C1 segment of cervical spinal cord (tissue), 14 donors: ENCODE measurements at regions not wholly inside any gene's neighbourhood (a gene's known extent, or its start where the extent isn't known, plus 50 kb on each side); places are given as distances from the start of the nearest gene placed in this dataset.
A peak's percentile ranks its signal among the peaks of the same experiment; 100 is the strongest.

Experiments
- DNase-seq, 14 donors: peaks; one replicate each; lab custom pipeline; 2025; lab: John Stamatoyannopoulos, UW

DNA sequence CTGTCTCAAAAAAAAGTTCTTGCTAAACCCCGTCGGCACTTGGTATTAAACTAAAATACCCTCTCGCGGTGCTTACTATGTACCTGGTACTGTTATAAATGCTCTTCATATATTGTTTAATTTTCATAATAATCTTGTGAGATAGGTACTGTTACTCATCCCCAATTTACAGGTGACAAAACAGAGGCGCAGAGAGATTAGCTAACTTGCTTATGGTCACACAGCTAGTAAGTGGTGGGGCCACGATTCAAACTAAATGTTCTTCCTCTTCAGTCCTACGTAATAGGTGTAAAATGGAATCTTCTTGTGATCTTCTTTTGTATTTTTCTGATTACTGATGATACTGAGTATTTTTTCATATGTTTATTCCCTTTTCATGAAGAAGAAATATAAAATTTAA, 51.3 kb downstream of the TET3 start:
- DNase-seq = no peak

DNA sequence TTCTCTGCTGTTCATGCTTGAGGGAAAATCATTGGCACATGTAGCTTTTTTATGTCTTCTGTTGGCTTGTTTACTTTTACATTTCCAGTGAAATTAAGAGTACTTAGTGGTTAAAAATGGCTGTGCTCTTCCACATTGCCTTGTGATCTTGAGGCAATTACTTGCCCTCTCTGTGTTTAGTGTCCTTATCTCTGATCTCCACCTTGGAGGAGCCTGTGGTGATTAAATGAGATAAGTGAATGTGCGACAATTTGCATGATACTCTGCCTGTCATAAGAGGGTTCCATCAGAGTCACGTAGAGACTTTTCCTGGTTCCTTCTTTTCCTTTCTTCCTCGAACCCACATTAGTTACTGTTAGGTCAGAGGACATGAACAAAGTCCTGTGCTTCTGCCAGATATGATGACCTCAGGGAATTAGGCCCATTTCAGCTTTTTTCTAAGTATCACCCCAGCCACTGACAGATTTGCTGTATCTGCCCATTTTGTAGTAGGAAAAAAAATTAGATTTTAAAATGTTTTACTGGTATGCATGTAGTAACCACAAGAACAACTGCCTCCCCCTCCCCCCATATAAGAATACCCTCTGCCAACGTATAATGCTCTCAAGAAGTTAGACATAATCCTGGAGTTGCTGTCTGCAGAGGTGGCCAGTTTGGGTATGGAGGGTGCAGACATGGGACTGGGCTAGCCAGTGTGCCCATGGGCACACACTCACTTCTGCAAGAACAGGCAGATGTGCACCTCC, 51.9 kb downstream of the TET3 start:
- DNase-seq = no peak

DNA sequence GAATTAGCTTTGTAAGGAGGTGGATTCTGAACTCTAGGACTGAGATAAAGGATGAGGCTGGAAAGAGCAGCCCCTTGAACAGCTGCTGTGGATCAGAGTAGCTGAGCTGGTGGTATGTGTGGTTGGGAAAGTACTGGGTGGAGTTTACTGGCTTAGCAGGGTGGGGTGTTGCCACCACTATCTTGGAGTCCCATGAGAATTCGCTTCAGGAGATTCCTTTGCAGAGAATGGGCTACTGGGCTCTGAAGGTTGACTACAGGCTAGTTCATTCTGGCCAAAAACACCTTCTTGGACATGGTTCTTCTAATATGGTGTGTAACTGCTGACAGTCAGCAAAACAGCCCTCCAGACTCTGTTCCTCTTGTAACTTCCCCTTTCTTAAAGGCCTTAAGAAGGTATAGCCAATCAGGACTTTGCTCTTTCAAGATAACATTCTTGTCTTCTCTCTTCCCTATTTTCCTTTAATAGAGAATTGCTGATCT, 52.7 kb downstream of the TET3 start:
- no peak for DNase-seq

DNA sequence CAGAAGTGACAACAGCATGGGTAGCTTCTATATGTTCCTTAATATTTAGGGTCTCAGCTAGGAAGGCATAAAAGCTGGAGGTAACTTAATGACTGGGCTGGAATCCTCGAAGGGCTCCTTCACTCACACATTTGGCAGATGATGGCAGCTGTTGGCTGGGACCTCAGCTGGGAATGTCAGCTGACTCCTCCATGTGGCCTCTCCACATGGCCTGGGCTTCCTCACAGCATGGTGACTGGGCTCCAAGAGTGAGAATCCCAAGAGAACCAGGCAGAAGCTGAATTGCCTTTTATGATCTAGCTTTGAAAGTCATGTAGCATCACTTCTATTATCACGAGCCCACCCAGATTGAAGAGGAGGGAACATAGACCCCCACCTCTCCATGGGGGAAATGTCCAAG, 54.9 kb downstream of the TET3 start:
- no peak for DNase-seq

DNA sequence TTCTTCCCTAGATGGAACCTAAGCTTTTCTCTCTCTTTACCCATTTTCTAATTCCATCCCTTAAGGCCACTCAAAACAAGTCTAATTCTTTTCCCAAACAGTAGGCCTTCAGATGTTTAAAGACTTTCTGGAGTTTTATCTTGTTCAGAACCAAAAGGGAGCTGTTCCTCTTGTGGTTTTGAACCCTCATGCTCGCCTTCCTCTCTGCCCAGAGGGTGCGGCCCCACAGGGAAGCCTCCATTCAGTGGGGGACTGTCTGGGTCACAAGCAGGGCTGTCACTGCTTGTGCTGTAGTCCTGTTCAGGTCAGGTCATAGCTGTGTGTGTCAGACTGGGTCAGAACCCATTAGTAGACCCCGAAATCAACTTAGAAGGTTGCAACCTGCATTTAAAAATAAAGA, 56.5 kb downstream of the TET3 start:
- DNase-seq = peak in 1 of 14 donors; percentile 15

DNA sequence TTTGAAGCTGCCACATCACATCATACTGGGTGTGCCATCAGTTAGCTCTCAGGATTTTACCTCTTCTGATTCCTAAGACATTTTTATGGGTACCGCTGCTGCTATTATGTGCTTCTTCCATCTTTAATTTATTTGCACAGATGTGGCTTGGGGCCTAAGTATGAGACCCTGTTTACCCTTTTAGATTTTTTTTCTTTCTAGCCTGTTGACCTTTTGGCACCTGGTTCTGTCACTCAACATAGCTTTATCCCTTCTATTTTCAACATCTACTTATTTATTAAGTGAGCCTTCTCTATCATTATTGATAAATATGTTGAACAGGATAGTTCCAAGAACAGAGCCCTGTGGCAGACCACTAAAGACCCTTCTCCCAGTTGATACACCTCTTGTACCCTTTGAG, 57.0 kb downstream of the TET3 start:
- DNase-seq = no peak

DNA sequence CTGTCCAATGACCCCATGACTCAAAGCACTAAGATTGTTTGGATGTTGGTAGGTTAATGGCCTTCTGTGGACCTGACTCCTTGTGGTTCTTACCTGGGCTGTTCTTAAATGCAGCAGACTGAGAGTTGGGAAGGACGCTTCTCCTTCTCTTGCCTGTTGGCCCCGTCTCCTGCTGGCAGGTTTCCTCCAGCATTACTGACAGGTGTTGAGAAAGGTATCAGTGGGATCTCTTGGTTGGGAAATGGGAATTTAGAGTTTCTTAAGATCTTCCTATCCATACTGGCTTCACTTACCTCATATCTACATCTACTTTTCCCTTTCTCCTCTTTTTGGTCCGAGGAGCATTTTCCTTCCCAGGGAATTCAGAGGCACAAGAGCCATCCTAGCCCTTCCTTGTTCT, 57.9 kb downstream of the TET3 start:
- DNase-seq = no peak

DNA sequence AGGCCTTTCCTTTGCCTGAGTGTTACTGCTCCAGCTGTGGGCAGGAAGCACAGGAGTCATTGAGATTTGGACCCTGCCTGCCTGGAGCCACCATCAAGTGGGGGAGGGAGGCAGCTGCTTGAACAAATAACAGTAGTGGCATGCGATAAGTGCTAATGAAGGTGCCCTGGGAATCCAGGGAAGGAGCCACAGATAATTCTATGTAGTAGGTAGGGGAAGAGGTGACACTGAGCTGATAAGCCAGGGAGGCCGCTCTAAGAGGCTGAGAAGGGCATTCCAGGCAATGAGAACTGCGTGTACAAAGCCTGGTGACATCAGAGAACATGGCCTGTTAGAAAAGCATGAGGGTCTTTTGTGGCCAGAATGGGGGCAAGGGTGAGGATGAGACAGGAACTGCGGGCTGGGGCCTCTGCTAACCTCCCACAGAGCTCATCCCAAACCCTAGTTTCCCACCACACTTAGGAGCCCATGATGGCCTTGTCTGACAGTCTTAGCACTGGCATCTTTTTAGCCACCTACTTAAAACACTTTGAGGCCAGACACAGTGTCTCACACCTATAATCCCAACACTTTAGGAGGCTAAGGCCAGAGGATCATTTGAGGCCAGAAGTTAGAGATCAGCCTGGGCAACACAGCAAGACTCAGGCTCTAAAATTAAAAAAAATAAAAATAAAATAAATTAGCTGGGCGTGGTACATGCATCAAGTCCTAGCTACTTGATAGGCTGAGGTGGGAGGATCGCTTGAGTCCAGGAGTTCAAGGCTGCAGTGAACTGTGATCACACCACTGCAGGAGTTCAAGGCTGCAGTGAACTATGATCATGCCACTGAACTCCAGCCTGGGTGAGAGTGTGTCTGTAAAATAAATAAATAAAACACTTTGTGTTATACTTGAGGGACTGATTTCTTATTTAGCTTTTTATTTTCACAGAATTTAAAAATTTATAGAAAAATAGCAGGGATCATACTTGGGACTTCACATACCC, 58.9 kb downstream of the TET3 start:
- no peak for DNase-seq

DNA sequence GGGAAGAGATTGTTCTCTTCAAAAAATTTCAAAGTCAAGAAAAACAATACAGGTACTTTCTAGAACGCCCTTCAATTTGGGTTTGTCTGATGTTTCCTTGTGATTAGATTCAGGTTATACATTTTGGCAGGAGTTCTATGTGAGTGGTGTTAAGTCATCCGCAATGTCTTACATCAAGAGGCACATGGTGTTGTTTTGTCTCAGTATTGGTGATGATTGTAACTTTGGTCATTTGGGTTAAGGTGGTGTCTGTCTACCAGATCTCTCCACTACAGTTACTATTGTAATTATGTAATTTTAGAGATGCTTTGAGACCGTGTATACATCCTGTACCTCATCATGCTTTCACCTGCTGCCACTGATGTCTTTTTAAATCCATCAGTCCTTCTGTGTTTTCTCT, 60.3 kb downstream of the TET3 start:
- no peak for DNase-seq

DNA sequence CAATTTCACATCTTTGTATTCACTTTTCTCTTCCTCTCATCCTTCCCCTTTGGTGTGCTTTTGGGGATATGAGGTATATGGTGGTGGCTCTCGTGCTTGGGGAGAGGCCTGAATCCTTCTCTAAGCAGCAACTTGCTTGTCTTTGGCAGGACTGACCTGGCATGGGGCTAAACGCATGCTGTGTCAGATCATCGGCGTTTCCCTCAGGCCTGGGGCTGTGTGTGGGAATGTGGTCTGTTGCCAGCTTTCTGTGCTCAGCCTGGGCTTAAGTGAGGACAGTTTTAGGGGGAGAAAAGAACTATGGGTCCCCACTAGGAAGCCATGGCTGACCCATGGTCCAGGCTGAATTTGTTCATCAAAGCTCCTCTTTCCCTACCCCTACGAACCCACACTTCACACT, 60.7 kb downstream of the TET3 start:
- DNase-seq = peak in 1 of 14 donors; percentile 32

DNA sequence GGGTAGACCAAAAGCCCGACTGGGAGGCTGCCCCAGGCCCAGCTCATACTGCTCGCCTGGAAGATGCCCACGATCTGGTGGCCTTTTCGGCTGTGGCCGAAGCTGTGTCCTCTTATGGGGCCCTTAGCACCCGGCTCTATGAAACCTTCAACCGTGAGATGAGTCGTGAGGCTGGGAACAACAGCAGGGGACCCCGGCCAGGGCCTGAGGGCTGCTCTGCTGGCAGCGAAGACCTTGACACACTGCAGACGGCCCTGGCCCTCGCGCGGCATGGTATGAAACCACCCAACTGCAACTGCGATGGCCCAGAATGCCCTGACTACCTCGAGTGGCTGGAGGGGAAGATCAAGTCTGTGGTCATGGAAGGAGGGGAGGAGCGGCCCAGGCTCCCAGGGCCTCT, 61.7 kb downstream of the TET3 start:
- no peak for DNase-seq

DNA sequence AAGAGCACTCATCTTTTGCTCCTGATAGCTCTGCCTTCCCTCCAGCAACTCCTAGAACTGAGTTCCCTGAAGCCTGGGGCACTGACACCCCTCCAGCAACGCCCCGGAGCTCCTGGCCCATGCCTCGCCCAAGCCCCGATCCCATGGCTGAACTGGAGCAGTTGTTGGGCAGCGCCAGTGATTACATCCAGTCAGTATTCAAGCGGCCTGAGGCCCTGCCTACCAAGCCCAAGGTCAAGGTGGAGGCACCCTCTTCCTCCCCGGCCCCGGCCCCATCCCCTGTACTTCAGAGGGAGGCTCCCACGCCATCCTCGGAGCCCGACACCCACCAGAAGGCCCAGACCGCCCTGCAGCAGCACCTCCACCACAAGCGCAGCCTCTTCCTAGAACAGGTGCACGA, 62.4 kb downstream of the TET3 start:
- no peak for DNase-seq

DNA sequence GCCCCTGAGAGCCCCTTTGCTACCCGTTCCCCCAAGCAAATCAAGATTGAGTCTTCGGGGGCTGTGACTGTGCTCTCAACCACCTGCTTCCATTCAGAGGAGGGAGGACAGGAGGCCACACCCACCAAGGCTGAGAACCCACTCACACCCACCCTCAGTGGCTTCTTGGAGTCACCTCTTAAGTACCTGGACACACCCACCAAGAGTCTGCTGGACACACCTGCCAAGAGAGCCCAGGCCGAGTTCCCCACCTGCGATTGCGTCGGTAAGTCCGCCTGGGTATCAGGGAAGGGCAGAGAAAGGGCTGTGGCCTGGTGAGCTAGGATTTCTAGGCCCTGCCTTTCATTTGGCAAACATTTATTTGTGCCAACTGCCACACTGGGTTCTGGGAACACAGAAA, 63.4 kb downstream of the TET3 start:
- DNase-seq = no peak

DNA sequence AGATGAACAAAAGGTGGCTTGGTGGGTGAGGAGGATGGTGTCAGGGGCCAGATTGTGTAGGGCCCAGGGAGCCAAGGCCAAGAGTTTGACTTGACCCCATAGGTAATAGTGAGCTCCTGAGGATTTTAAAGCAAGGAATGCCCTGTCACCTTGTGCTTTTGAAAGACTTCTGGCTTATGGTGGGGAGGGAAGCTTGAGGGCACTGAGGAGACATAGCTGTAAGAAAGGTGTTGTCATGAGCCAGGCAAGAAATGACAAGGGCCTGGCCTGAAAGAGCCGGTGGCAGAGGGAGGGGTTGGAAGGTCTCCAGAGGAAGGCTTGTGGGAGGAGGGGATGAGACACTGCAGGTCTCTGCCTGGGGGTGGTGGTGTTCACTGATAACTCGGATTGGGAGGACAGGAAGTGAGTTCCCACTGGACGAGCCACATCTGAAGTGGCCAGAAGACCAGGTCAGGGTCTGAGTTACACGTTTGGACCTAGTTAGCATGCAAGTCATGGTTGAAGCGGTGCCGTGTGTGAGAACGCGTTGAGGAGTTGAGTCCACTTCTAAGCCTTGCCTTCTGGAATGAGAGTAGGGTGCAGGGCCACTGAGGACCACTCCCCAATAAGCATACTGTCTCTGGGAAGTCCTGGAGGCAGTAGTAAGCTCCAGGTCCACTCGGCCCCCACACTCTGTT, 64.3 kb downstream of the TET3 start:
- DNase-seq = no peak

DNA sequence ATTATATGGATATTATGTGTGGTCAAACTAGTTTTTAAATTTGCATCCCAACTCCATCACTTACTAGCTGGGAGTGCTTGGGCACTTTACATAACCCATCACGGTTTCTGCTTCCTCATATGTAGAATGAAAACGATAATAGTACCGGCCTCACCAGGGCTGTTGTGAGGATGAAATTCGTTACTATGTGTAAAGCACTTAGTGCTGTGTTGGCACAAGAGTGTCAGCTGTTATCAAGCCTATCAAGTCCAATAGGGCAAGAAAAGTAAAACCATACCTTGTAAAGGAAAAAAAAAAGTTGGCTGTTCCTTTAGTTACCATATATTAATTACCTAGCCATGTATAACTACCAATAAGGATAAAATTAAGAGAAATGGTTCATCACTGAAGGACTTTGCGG, 65.4 kb downstream of the TET3 start:
- no peak for DNase-seq

DNA sequence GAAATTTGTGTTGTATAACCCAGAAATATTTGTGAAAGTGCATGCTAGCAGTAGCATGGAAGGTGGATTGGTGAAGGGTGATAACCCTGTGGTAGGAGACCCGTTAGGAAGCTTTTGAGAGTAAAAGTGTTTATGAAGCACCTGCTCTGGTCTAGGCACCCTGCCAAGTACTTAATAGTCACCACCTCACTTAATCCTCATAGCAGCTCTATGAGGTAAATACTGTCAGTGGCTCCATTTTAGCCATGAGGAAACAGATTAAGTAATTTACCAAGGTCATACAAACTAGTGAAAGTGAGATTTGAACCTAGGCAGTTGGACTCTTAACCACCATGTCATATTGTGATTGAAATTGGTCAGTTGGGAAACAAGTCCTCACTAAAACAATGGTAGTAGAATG, 66.8 kb downstream of the TET3 start:
- no peak for DNase-seq

DNA sequence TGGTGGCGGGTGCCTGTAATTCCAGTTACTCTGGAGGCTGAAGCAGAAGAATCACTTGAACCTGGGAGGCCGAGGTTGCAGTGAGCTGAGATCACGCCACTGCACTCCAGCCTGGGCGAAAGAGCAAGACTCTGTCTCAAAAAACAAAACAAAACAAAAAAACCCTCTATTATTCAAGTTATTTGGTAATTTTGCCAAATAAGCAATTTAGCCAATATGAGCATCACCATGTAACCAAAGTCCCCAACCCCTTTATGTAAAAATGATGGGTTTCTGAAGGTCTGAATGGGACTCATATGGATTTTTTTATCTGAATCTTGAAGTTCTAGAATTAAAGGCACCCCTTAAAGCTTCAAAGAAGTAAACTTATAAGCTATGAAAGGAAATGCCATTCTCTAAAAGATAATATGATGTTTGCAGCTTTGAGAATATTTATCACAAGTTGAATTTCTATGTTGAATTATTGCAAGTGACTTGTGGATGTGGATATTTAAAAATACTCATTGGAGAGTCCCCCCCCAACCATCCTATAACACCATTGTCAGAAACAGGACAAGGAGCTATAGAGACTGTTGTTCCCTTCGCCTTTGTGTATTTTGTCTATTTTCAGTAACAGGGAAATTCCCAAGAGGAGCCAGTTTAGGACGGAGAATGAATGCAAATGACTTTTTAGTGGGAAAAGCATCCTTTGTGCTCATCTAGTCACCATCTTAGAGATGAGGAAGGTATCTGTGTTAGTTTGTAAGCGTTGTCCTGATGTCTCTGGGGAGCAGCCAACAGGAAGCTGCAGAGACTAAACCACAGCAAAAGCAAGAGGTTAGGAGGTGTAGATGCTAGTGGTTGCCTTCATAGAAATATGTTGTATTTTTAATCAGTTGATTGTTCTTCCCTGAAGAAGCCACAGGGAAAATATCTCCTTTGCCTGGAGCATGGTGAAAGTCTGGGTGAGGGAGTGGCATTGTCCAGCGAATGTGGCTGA, 68.3 kb downstream of the TET3 start:
- peak in 1 of 14 donors; percentile 11 for DNase-seq

DNA sequence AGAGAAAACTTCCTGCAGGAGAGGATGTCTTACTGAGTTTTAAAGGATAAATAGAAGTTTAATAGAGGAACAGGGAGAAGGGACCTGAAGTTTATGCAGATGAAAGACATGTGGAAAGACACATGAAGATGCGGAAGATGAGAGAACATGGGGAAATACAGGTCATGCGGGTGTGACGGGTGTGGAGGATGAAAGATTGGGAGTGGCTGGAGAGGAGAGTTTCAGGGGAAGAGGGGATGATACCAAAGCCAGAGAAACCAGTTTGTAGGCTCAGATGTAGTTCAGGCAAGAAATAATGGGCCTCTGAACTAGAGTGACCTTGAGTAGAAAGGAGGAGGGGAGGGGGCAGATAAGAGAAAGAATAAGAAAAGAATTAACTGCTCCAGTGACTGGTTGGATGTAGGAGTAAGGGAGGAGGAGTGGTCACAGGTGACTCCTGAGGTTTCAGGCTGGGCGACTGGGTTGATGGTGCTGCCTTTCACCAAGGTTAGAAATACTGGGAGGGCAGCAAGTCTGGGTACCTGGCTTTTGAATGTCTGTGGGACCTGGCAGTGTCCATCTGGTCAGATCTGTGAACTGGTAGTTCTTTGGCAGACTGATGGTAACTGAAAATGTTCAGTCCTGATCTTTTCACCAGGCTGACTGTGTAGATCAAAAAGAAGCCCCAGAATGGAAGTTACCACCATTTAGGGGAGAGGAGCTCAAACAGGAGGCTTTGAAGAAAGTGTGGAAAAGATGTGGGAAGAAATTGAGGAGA, 69.4 kb downstream of the TET3 start:
- peak in 1 of 14 donors; percentile 31 for DNase-seq

DNA sequence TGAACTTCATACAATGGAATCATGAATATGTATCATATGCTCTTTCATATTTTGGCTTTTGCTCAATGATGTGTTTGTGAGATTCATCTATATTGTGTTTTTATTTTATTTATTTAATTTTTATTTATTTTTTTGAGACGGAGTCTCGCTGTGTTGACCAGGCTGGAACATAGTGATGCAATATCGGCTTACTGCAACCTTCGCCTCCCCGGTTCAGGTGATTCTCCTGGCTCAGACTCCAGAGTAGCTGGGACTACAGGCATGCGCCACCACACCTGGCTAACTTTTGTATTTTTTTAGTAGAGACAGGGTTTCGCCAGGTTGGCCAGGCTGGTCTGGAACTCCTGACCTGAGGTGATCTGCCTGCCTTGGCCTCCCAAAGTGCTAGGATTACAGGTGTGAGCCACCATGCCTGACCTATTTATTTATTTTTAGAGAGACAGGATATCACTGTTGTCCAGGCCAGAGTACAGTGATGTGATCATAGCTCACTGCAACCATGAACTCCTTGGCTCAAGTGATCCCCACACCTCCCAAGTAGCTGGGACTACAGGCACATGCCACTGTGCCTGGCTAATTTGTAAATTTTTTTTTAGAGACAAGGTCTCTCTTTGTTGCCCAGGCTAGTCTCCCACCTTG, 74.5 kb downstream of the TET3 start:
- DNase-seq = no peak

DNA sequence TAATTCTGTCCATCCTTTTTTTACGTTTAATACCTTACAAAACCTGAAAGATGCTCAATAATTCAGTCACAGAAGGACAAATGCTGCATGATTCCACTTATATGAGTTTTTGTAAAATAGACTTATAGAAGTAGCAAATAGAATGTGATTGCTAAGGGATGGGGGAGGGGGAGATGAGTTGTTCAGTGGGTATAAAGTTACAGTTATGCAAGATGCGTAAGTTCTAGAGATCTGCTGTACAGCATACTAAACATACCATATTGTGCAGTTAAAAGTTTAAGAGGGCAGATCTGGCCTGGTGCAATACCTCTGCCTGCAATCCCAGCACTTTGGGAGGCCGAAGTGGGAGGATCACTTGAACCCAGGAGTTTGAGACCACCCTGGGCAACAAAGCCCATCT, 78.8 kb downstream of the TET3 start:
- DNase-seq = no peak
